LNCaP clone FGC (cell line): ENCODE measurements at regions not wholly inside any gene's neighbourhood (a gene's known extent, or its start where the extent isn't known, plus 50 kb on each side); places are given as distances from the start of the nearest gene placed in this dataset.
A peak's percentile ranks its signal among the peaks of the same experiment; 100 is the strongest.

ENCODE experiments used
- DNase-seq: peaks from one replicate; pipeline ENCODE4 v3.0.0-alpha.2; 2011; ENCODE audit warnings: low read depth
- H3K4me3 ChIP-seq: 2 replicates; pipeline ENCODE4 v1.5.1; 2011; ENCODE audit warnings: mild to moderate bottlenecking, low read depth, low read length, control low read depth
- TF ChIP-seq, protein P1 (sequence below): IDR thresholded peaks from 2 replicates; pipeline ENCODE4 v1.5.1; 2012; ENCODE audit warnings: mild to moderate bottlenecking; ENCODE audit not compliant: control insufficient read depth, insufficient read depth; ENCODE audit errors: extremely low read depth

DNA sequence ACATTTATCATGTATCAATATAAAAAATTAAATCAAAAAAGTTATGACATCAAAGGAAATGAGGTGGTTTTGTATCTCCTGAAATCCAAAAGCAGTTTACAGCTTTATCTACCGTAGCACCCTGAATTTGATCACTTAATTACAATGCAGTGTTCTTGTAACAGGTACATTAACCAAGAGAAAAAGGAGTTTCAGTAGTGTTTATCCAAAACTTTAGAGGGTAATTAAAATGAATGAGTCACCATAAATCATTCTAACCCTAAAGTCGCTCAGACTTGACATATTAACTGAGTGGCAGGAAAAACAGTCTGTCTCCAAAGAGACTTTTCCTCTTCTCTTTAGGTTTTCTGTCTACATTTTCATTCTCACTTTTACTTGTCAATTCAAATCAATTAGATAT lies 907.6 kb upstream of the EPHA5 start:
- TF ChIP-seq, protein P1, sequence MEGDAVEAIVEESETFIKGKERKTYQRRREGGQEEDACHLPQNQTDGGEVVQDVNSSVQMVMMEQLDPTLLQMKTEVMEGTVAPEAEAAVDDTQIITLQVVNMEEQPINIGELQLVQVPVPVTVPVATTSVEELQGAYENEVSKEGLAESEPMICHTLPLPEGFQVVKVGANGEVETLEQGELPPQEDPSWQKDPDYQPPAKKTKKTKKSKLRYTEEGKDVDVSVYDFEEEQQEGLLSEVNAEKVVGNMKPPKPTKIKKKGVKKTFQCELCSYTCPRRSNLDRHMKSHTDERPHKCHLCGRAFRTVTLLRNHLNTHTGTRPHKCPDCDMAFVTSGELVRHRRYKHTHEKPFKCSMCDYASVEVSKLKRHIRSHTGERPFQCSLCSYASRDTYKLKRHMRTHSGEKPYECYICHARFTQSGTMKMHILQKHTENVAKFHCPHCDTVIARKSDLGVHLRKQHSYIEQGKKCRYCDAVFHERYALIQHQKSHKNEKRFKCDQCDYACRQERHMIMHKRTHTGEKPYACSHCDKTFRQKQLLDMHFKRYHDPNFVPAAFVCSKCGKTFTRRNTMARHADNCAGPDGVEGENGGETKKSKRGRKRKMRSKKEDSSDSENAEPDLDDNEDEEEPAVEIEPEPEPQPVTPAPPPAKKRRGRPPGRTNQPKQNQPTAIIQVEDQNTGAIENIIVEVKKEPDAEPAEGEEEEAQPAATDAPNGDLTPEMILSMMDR = no peak
- no peak overlapping the region for H3K4me3 ChIP-seq
- DNase-seq = no peak

DNA sequence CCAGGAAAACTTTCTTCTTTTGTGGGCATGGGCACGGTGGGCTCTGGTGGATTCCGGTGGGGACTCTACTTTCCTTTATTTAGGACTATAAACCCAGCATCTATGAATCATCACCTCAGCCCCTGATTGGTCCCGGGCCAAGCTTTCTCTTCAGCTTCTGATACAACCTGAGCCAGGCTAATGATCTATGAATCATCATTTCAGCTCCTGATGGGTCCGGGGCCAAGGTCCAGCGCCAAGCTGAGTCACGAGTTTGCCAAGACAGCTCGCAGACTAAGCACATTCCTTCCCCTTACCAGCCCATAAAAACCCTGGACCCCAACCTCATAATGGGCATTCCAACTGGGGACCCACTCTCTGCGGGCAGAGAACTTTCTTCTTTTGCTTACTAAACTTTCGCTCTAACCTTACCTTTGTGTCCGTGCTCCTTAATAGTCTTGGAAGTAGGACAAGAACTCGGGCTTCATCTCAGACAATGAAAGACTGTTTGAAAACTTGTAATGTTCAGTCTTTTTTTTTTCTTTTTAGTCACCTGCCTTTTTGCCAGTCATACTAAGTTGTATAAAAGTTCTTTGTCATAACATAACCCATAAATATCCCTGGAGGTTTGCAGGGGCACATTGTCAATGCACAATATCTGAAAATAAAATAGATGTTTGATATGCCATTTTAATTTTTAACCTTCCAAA lies 904.9 kb upstream of the EPHA5 start:
- TF ChIP-seq, protein P1 = no peak
- H3K4me3 ChIP-seq = no peak overlapping the region
- no peak for DNase-seq

DNA sequence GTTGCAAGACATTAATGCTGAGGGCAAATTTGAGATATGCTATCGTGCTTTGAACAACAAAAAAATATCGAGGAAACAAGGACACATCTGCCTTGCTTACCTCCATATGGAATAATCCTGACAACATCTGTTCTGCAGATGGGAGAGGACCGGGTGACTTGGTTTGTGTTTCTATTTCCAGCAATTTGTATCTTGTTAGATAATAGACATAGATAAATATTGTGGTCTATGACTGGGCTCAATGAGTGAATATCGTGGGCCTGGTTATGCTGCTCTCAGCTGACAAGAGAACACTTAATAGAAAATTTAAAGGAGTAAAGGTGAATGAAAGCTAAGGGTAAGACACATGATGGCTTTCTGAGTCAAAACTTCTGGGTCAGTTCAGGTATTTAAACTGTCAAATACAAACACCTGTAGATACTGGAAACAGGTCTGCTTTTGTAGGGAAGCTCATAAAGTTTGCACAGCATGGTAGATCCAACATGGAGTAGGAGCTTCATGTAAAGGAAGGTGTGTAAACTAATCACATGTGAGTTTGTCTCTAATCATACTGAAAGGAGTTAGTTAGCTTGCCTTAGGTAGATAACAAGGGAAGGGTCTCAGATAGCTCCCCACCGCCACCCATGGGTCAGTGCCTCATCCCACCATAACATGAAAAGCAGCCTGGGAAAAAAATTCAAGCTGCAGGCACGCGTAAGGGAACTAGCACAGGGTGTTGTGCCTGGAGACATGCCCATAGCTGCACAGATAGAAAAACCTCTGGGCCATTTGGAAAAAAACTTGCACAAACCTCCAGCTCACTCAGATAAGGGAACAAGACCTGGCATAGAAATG lies 904.1 kb upstream of the EPHA5 start:
- no peak for DNase-seq
- H3K4me3 ChIP-seq = no peak overlapping the region
- TF ChIP-seq, protein P1 = no peak

DNA sequence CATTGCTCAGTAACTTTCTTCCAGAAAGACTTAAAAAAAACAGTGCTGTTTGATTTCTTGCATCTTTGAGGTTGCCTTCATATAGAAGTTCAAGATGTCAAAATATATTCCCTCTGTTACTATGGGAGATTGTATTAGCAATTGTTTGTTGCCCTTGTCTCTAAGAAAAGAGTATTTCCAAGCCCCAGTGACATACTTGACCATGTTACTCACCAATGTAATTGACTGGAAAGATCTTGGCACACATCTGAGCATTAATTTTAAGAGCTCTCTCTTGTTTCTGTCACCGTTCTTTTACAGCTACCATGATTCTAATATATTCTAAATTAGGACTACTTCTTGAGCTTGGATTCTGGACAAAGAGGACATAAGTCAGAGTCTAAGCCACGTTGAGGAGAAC lies 902.7 kb upstream of the EPHA5 start:
- TF ChIP-seq, protein P1 = no peak
- no peak overlapping the region for H3K4me3 ChIP-seq
- no peak for DNase-seq

DNA sequence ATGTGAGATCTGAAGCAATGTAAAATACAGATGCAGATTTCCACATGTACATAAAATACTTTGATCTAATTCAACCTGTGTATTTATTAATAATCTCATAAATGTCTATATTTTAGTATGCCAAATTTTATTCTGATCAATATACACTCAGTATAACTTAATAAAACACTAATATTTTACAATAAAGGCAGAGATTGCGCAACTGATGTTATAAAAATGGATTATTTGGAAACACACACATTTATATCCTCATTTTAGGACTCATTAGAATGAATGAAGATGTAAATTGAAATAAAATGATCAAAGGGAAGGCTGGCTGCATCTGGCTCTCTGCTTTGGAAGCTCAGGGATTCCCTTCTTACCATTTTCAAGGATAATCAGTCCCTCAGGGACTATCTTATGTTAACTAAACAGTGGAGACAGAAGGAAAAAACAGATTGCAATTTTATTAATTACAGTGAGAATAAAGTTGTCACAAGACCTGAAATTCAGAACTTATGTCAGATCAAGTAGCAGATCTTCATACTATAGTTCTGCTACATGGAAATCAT lies 900.9 kb upstream of the EPHA5 start:
- TF ChIP-seq, protein P1 = no peak
- no peak for DNase-seq
- no peak overlapping the region for H3K4me3 ChIP-seq

DNA sequence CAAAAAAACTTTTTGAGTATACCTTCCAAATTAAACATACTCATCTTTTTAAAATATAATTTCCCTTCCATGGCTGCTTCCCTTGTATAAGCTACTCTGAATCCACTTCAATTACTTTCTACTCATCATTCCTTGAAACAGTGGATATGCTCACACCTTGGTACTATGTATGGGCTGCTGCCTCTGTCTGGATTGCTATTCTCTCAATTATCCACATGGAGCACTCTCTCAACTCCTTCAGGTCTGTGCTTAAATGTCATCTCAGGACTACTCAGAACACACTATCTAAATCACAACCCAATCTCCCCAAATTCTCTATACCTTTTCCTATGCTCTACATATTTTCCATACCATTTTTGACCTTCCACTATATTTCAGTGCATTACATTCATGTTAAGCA lies 898.9 kb upstream of the EPHA5 start:
- no peak for DNase-seq
- H3K4me3 ChIP-seq = no peak overlapping the region
- TF ChIP-seq, protein P1 = peak; percentile 7; the same call in 1 of the 2 replicates
